ENCODE measurements at regions not wholly inside any gene's neighbourhood (a gene's known extent, or its start where the extent isn't known, plus 50 kb on each side); places are given as distances from the start of the nearest gene placed in this dataset.

- no peak for DNase-seq
Measured at GRCh38 chr13:109586509-109587346, 199.7 kb downstream of the IRS2 start.

GRCh38 chr13:109584844-109585361, 201.5 kb downstream of the IRS2 start:
- DNase-seq = no peak

GRCh38 chr13:109577191-109577700, 209.1 kb downstream of the IRS2 start:
- DNase-seq = no peak

- no peak for DNase-seq
Measured at GRCh38 chr13:109576331-109576813, 210.0 kb downstream of the IRS2 start.

- no peak for DNase-seq
Measured at GRCh38 chr13:109575821-109576220, 210.6 kb downstream of the IRS2 start.

- no peak for DNase-seq
Measured at GRCh38 chr13:109572389-109572788, 214.0 kb downstream of the IRS2 start.

GRCh38 chr13:109569958-109570711, 216.2 kb downstream of the IRS2 start:
- DNase-seq = no peak

GRCh38 chr13:109568339-109568818, 218.0 kb downstream of the IRS2 start:
- no peak for DNase-seq

GRCh38 chr13:109567315-109567714, 219.1 kb downstream of the IRS2 start:
- no peak for DNase-seq

GRCh38 chr13:109565877-109566276, 220.5 kb downstream of the IRS2 start:
- DNase-seq = no peak

GRCh38 chr13:109548374-109548773, 238.0 kb downstream of the IRS2 start:
- DNase-seq = no peak

- DNase-seq = no peak
Measured at GRCh38 chr13:109547942-109548341, 238.4 kb downstream of the IRS2 start.

- no peak for DNase-seq
Measured at GRCh38 chr13:109545931-109546330, 240.5 kb downstream of the IRS2 start.

- no peak for DNase-seq
Measured at GRCh38 chr13:109541081-109541480, 245.3 kb downstream of the IRS2 start.

- no peak for DNase-seq
Measured at GRCh38 chr13:109537584-109537983, 248.8 kb downstream of the IRS2 start.

GRCh38 chr13:109533350-109533749, 253.0 kb downstream of the IRS2 start:
- DNase-seq = no peak

- no peak for DNase-seq
Measured at GRCh38 chr13:109529964-109530363, 256.4 kb downstream of the IRS2 start.

GRCh38 chr13:109521719-109522118, 264.7 kb downstream of the IRS2 start:
- no peak for DNase-seq

- DNase-seq = no peak
Measured at GRCh38 chr13:109517517-109517916, 268.9 kb downstream of the IRS2 start.

- no peak for DNase-seq
Measured at GRCh38 chr13:109516186-109516585, 270.2 kb downstream of the IRS2 start.

GRCh38 chr13:109510013-109510412, 276.4 kb downstream of the IRS2 start:
- DNase-seq = no peak

- DNase-seq = no peak
Measured at GRCh38 chr13:109509154-109509900, 277.1 kb downstream of the IRS2 start.
